NT2/D1 (cell line): ENCODE measurements at regions not wholly inside any gene's neighbourhood (a gene's known extent, or its start where the extent isn't known, plus 50 kb on each side); places are given as distances from the start of the nearest gene placed in this dataset.

Experiments used
- YY1 ChIP-seq: IDR thresholded peaks from 2 replicates; pipeline ENCODE4 v1.6.1; 2011; ENCODE audit not compliant: insufficient read length, insufficient read depth
- ZNF274 ChIP-seq: IDR thresholded peaks from 2 replicates; pipeline ENCODE4 v1.6.1; 2011; ENCODE audit warnings: mild to moderate bottlenecking, low read depth, low read length

DNA sequence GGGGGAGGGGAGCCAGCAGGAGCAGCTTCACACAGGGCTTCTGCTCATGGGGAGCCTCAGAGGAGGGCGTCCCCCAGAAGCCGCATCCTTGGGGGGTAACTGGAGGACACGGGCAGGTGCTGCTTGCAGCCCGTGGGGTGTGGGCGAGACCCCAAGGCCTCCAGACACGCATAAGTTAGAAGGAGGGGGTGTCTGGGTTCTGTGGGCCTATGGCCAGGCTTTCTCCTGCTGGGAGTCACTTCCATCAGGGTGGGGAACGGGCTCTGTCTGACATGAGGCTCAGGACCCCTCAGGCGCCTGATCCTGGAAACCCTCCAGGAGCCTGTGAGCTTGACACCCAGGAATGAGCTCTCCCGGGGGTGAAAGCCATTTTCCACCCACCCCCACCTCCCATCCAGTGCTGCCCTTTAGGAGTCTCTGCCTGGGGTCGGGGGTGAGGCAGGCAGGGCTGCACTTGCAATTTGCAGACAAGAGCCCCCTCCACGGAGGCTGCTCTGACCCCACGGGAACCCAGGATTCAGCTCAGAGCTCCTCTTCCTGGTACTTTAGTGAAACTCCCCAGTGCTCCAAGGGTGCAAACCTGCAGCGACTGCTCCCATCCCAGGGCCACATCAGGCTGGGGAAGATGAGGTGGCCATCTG is 325.7 kb downstream of the ADGRD1 start:
- TF ChIP-seq YY1 (no peak), ZNF274 (no peak)
